NCI-H2107 treated with DMSO at 0.1 percent for 48 hours (cell line): ENCODE measurements at regions not wholly inside any gene's neighbourhood (a gene's known extent, or its start where the extent isn't known, plus 50 kb on each side); places are given as distances from the start of the nearest gene placed in this dataset.
"Not testable (repeated sequence)": the region's sequence is repeated elsewhere in the genome, so short reads cannot be mapped to it uniquely, and the experiment has no call there.

Experiments used
- DNase-seq: peaks from one replicate; lab custom pipeline; 2025; ENCODE audit not compliant: unreplicated experiment; lab: John Stamatoyannopoulos, UW

GRCh38 chr7:89770161-89770560, 384.1 kb upstream of the STEAP1 start:
- DNase-seq: no peak

DNA sequence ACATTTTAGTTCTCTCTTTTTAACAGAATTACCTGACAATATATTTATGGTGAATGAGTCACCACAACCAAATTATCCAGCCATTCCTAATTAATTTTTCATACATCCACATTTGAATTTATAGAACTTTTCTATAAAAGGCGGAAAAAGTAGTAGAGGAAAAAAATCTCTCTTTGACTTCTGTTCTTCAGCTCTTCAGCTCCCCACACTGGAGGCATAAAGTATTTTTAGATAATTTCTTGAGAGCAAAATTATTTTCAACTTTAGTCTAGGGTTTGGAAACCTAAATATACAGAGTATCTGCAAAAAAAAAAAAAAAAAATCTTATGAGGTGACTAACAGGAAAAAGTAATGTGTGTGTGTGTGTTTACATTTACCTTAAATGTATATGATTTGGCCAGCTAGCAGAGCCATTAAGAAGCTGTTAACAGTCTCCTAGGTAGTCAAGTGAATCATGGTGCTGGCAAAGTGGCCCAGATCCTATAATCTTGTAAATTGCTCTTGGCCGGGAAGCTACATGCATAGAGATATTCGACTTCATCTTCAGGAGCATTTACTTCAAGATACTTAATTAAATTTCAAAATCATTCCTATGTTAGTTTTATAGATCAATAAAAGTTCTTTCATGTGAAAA, 383.1 kb upstream of the STEAP1 start:
- DNase-seq: no peak

DNA sequence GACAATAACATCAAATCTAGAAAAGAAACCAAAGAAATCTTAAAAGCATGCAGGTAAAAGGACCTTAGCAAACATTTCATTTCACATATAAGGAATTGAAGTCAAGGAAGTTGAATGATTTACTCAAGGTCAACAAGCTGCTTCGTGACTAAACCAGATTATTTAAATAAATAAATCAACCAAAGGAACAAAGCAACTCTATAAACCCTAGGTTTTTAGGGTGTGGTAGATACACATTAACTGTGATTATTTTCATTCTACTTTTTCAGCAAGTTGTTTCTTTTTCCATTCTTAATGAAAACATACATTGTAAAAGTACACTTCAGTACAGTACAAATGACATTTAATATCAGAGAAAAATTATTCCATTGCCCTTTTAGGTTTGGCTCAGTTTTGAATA, 382.0 kb upstream of the STEAP1 start:
- no peak for DNase-seq

DNA sequence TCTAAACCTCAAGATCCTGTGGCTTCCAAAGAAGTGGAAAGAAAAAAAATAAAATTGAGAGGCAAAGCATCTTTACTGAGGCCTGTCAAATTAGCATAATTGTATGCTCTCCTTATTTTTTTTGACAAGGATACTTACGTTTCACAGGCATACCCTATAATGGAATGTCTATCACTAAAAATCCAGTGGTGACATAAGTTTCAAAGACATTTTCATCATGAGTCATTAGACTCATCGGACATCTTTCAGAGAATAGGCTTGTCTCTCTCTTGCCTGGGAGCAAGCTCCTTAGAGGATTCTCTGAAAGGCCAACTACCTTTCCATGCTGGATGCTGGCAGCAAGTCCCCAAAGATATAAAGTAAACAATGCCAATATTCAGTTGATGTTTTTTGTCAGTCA, 380.7 kb upstream of the STEAP1 start:
- no peak for DNase-seq

GRCh38 chr7:89775459-89775858, 378.8 kb upstream of the STEAP1 start:
- DNase-seq: no peak

DNA sequence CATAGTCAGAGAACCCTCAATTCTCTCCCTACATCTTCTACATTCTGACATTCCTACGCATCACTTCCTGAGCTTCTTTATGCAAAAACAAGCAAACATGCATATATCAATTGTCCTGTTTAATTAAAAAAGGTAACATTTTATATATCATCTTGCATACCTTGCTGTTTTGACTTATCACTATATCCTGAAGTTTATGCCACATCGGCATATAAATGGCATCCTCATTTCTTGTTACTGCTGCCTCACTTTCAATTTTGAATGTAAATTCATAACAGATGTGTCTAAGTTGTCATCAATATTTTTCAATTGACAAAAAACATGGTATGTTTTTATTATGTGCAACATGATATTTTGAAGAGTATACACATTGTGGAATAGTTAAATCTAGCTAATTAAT, 377.3 kb upstream of the STEAP1 start:
- no peak for DNase-seq

DNA sequence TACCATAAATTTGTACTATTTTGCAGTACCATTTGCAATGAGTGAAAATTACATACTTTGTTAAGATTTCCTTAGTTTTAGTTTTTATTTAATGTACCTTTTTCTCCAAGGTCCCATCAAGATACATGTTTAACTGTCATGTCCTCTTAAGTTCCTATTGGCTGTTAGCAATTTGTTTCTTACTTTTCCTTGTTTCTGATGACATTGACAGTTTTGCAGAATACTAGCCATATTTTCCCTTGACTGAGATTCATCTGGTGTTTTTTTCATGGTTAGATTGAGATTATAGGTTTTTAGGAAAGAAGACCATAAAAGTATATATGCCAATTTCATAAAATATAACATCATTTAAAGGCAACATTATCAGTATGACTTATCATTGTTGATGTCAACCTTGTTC, 376.8 kb upstream of the STEAP1 start:
- no peak for DNase-seq

DNA sequence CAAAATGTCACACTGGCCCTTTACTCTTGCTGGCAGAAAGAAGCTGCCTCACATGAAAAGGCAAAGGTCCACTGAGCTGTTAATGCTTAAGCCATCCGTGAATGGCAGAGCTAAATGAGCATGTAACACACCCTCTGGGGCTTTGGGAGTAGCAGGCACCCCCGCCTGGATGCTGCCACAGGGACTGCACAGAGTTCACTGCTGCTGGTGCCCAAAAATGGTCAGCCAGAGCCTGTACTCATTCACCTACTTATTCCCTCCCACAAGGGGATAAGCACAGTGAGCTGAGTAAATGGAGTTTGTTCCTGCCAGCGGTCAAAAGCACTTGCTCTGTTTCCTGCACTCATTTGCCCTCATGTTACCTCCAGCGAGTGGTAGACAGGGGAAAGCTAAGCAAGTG, 374.0 kb upstream of the STEAP1 start:
- DNase-seq: no peak

- no peak for DNase-seq
Observed at GRCh38 chr7:89796481-89796880, 357.8 kb upstream of the STEAP1 start.

DNA sequence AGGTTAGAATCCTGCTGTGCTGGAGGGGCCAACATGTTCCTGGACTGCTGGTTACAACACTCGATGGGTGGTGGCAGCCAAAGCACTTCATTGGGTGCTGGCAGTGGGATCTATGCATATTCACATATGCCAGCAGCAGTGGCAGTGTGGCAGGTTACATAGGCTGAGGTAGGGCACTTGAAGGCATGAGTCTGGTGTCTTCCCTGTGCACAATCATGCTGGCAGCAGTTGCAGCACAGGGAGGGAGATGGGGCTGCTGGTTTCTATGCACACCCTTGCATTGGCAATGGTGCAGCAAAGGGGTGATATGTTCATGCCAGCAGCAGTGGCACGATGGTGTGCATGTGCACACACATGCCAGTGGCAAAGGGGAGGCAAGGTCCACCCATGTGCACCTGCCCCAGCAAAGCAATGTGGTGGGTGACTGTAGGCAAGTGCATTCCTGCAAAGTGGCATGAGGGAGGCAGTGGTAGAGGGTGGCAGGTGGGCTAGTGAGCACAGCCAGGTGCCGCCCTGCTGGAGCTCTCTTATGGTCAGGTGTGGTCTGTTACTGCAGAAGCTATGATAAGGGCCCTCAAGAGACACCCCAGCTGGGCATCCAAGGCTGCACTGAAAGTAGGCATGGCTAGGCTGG, 356.2 kb upstream of the STEAP1 start:
- no peak for DNase-seq

DNA sequence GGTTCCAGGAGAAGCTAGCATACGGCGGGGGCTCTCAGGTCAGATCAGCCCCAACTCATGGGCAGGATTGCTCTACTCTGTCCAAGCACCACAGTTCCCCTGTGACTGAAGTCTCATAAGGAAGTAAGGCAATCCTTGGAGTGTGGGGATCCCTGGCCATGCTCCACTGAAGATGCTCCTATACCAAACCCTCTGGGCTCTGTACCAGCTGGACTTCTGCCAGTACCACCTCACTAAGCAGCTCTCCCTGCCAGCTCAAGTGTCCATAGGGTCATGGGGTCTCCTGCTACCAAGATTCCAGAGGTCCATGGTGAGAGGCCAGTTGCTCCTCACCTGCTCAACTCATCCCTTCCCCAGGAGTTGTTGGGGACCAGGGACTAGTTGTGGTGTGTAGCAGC, 355.7 kb upstream of the STEAP1 start:
- DNase-seq: no peak

- DNase-seq: no peak
Observed at GRCh38 chr7:89800761-89801160, 353.5 kb upstream of the STEAP1 start.

- no peak for DNase-seq
Observed at GRCh38 chr7:89809291-89809690, 345.0 kb upstream of the STEAP1 start.

DNA sequence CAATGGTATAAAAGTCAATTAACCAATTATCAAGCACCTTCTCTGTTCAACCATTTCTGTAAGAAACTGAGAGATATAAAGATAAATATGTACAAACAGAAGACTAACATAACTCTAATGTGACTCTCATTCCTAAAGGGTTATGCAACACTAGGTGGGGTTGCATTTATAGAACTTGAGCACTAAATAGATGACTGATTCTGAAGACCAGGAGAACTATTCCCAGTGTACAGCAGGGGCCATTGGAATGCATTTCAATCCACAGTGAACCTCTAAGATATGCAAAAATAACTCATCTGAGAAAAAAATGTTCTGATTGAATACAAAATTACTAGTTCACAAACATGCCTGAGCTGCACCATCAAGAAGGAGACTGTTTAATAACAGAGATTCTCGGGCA, 341.2 kb upstream of the STEAP1 start:
- DNase-seq: no peak

GRCh38 chr7:89826121-89826520, 328.1 kb upstream of the STEAP1 start:
- DNase-seq: no peak

DNA sequence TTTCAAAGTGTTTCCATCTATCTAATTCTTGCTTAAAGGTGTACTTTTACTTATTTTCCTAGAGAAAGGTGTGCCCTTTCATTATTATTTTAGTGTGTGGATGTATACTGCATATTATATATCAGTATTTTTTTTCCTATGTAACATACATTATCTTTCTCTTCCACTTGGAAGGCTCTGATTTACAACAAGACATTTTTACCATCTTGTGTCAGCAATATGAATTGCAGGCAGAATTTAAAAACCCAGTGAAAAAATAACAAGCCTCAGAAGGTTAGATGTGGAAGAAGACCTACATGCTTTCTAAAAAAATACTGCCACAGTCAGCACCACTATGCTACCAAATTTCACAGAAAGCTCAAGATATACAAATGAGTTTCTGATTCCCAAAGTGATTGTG, 327.7 kb upstream of the STEAP1 start:
- no peak for DNase-seq

DNA sequence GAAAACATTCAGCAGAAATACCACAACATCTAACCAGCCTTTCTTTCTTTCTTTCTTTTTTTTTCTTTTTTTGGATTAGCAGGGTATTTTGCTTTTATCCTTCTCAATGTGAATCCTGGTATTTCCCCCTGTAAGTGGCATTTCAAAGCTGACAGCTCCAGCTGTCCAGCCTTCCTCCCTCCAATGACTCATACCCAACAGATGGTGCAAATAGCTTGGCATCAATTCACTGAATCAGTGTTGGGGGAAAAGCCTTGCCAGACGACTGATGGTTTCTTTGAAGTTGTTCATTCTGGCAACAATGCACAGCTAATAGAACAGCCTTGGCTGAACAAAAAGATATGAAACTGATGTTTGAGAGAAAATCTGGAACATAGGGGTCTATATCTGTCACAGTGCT, 316.8 kb upstream of the STEAP1 start:
- no peak for DNase-seq

GRCh38 chr7:89839329-89839728, 314.9 kb upstream of the STEAP1 start:
- DNase-seq: no peak

DNA sequence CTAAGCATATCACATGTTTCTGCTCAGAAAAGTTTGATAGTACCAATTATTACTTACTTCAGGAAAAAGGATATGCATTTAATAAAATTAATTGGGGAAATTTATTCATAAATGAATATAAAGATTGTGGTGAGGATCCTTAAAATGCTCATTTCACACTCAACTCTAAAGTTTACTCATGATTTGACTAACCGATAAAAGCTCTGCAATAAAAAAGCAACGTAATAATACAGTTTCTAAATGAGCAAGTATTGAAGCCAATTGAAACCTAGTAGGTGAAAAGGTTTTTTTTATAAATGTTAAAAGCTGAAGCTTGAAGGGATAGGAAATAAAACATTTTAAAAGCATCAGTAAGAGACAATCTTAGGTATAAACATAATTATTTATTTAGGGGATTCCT, 308.3 kb upstream of the STEAP1 start:
- no peak for DNase-seq

GRCh38 chr7:89849052-89849451, 305.2 kb upstream of the STEAP1 start:
- no peak for DNase-seq

DNA sequence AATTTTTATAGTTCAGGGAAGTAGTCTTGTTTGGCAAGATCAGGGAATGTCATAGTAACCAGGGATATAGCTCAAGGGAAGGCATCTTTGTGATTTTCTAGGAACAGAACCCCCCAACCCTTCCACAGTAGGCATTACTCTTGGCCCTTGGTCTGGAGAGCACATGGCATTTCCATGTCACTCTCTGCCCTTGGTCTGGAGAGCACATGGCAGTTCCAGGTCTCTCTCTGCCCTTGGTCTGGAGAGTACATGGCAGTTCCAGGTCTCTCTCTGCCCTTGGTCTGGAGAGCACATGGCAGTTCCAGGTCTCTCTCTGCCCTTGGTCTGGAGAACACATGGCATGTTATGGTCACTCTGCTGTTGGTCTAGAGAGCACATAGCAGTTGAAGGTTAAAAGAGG, 297.2 kb upstream of the STEAP1 start:
- DNase-seq: not testable (repeated sequence)

DNA sequence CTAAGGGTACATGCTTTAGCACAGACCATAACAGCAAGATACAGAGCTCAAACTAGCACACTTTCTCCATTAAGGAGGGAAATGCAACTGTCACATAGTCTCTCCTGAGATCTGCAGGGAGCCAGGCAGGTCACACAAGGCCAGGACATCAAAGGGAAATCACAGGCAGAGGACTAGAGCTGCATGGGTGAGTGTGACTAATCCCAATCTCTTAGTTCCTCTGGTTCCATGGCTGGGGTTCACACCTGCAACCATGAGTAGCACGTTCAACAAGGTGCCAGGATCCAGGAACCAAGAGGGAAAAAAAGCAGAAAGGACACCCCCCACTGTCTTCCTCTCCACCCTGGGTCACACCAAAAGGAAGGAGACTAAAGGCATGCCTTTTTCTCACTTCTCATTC, 296.5 kb upstream of the STEAP1 start:
- no peak for DNase-seq

- no peak for DNase-seq
Observed at GRCh38 chr7:89887489-89887888, 266.8 kb upstream of the STEAP1 start.
